ENCODE measurements at regions not wholly inside any gene's neighbourhood (a gene's known extent, or its start where the extent isn't known, plus 50 kb on each side); places are given as distances from the start of the nearest gene placed in this dataset.

GRCh38 chr14:46300765-46301164, 350.8 kb downstream of the RPL10L start:
- DNase-seq (ENCODE audit: low read depth in 2 of 2), result no peak

- DNase-seq (ENCODE audit: low read depth in 2 of 2), result no peak
Measured at GRCh38 chr14:46290706-46291105, 360.9 kb downstream of the RPL10L start.

- no peak for DNase-seq (ENCODE audit: low read depth in 2 of 2)
Measured at GRCh38 chr14:46279776-46280175, 371.8 kb downstream of the RPL10L start.

GRCh38 chr14:46279327-46279726, 372.3 kb downstream of the RPL10L start:
- no peak for DNase-seq (ENCODE audit: low read depth in 2 of 2)

GRCh38 chr14:46259536-46259935, 392.0 kb downstream of the RPL10L start:
- DNase-seq (ENCODE audit: low read depth in 2 of 2), result no peak

- DNase-seq (ENCODE audit: low read depth in 2 of 2), result no peak
Measured at GRCh38 chr14:46256381-46256780, 395.2 kb downstream of the RPL10L start.

- peak in 1 of 2 donors; percentile 26 for DNase-seq (ENCODE audit: low read depth in 2 of 2)
Measured at GRCh38 chr14:46250113-46250703, 401.4 kb downstream of the RPL10L start.

- DNase-seq (ENCODE audit: low read depth in 2 of 2), result no peak
Measured at GRCh38 chr14:46248001-46248630, 403.5 kb downstream of the RPL10L start.

- no peak for DNase-seq (ENCODE audit: low read depth in 2 of 2)
Measured at GRCh38 chr14:46245276-46245675, 406.3 kb downstream of the RPL10L start.

GRCh38 chr14:46233786-46234185, 417.8 kb downstream of the RPL10L start:
- no peak for DNase-seq (ENCODE audit: low read depth in 2 of 2)

GRCh38 chr14:46230540-46230939, 421.0 kb downstream of the RPL10L start:
- DNase-seq (ENCODE audit: low read depth in 2 of 2), result no peak

GRCh38 chr14:46215801-46216200, 435.8 kb downstream of the RPL10L start:
- no peak for DNase-seq (ENCODE audit: low read depth in 2 of 2)

GRCh38 chr14:46198676-46199075, 452.9 kb downstream of the RPL10L start:
- no peak for DNase-seq (ENCODE audit: low read depth in 2 of 2)

- DNase-seq (ENCODE audit: low read depth in 2 of 2), result no peak
Measured at GRCh38 chr14:46197856-46198255, 453.7 kb downstream of the RPL10L start.
